HG03159 (cell line): ENCODE measurements at regions not wholly inside any gene's neighbourhood (a gene's known extent, or its start where the extent isn't known, plus 50 kb on each side); places are given as distances from the start of the nearest gene placed in this dataset.

Experiments used
- ATAC-seq: cut with Tn5 transposase; IDR thresholded peaks from one replicate; pipeline ENCODE4 v1.9.1; 2021; ENCODE audit warnings: mild to moderate bottlenecking, moderate library complexity; ENCODE audit not compliant: unreplicated experiment

DNA sequence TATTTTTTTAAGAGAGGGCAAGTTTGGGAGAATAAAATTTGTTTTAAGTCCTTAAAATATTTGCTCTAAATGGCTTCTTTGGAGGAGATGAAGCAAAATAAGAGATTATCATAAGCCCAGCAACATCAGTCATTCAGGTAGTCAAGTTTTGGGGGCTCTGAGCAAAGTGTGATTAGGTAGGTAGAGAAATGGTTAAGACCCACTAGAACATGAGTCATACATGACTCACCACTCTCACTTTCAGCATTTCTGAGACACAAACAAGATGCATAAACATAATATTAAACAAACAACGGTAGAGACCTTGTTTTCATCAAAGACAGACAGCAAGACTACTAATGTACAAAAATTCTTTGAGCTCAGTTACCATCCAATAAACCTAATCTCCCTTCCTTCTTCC, 272.2 kb downstream of the LMO4 start:
- ATAC-seq: no peak

DNA sequence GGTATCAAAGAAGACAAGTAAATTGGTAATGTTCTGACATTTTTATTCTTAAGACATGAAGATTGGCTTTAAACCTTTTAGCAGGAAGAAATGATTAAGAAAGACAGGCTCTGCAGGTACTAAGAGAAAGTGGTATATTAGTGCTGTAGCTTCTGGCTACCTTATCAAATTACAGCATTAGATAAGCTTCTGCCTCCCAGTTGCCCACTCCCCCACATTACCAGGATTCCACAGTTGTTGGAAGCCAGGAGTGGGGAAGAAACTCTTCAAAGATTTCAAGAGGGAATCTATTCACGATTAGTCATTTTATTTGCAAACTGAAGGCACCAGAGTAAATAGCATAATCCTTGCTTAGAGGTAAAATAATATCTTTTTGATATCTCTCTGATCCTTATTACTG, 274.9 kb downstream of the LMO4 start:
- ATAC-seq: no peak

DNA sequence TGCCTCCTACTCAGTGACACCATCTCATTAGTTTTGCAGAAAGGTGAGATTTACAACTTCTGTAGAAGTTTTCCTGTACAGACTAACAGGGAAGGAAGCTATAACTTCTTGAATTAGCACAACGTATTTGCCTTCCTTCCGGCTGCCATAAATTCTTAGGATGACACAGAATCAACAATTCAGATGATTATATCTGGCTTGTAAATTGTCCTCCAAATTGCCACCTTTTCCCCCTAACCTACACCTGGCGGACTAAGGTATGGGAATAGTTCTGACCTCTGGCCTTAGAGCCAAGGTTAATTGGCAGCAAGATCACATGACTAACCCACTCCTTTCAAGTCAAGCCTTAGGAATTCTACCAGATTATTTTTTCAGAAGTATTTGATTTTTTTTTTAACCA, 284.3 kb downstream of the LMO4 start:
- ATAC-seq: no peak

DNA sequence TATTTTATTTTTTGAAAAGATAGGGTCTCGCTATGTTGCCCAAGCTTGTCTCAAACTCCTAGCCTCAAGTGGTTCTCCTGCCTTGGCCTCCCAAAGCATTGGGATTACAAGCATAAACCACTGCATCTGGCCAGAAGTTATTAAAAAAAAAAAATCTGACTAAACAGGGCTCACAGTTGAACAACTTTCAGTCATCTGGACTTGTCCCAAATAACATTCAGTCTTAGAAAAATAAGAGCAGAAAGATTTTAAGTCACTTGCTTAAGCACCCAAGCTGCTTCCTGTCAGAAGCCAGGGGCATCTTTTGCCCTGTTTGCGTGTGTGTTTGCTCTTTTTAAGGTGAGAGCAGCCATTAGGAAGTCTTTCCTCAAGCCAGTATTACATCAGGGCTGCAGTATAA, 286.8 kb downstream of the LMO4 start:
- no peak for ATAC-seq

DNA sequence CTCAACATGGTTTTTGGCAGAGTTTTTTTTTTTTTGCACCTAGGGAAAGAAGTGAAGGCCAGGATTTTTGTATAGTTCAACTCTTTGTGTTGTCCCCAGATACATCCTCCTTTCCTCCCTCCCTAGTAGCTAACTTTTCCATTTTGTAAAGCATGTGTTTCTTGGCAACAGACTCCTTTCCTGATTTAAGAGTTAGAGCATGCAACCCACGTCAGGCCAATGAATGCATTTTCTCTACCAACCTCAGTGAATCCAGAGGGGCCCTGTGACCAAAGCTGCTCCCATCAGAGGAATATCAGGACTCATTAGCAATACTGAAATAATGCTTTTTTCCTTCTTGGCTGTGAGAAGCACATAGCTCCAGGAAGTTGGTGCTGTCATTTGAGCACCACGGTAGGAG, 287.2 kb downstream of the LMO4 start:
- no peak for ATAC-seq

DNA sequence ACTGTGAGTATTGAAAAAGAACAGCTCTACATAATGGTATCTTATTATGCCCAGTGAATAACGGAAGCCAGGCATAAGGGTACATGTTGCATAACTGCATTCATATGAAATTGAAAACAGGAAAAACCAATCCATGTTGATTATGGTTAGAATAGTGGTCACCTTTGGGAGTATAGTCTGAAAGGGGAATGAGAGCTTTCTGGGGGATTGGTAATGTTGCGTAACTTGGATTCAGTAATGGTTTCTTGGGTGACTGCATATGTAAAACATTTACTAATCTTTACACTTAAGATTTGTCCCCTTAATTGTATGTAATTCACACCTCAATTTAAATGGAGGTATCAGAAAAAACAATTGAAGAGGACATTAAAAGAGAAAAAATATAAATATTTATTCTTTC, 292.1 kb downstream of the LMO4 start:
- no peak for ATAC-seq

DNA sequence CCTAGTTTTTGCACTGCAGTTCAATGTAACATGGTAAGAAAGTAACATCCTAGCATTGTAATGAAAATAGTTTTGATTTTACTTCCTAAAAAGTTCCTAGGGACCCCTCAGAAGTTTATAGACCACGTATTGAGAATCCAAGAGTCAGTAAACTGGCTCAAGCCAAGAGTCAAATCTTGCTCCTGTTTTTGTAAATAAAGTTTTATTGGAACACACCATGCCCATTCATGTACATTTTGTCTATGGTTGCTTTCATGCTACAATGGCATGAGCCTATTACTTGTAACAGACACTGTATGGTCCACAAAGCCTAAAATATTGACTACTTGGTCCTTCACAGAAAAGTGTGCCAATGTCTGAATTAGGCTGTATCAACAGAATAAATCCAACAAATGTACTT, 301.0 kb downstream of the LMO4 start:
- ATAC-seq: no peak

DNA sequence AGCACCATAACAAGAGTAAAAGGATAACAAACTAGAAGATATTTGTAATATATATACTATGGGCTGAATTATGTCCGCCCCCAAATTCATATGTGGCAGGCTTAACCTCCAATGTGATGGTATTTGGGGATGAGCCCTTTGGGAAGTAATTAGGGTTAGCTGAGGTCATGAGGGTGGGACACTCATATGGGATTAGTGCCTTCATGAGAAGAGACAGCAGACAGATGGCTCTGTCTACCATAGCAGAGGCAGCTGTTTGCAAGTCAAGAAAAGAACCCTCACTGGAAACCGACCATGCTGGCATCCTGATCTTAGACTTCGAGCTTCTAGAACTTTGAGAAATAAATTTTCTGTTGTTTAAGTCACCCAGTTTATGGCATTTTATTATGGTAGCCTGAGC, 303.6 kb downstream of the LMO4 start:
- no peak for ATAC-seq

DNA sequence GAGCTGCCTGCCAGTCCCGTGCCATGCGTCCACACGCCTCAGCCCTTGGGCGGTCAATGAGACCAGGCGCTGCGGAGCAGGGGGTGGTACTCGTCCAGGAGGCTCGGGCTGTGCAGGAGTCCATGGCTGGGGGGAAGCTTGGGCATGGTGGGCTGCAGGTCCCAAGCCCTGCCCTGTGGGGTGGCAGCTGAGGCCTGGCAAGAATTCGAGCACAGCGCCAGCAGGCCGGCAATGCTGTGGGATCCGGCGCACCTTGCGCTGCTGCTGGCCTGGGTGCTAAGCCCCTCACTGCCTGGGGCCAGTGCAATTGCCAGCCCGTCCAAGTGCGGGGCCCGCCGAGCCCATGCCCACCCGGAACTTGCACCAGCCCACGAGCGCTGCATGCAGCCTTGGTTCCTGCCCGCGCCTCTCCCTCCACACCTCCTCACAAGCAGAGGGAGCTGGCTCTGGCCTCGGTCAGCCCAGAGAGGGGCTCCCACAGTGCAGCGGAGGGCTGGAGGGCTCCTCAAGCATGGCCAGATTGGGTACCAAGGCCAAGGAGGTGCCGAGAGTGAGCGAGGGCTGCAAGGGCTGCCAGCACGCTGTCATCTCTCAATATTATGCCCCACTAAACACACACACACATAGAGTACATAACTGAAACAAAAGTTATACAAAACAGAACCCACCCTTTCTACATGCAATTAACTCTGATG, 307.7 kb downstream of the LMO4 start:
- ATAC-seq: no peak

DNA sequence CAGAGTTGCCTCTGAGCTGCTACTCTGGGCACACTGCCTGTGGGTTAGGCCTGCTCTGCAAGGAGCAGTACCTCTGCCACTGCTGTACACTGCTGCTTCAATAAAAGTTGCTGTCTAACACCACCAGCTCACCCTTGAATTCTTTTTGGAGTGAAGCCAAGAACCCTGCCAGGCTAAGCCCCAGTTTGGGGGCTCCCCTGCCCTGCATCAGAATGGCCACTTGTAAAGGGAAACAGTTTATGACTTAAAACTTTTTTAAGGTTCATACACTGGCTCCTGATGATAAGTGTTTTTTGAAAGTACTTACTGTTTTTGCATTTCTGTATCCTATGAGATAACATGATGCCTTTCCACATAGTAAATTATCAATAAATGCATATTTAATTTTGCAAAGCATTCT, 310.0 kb downstream of the LMO4 start:
- ATAC-seq: no peak

DNA sequence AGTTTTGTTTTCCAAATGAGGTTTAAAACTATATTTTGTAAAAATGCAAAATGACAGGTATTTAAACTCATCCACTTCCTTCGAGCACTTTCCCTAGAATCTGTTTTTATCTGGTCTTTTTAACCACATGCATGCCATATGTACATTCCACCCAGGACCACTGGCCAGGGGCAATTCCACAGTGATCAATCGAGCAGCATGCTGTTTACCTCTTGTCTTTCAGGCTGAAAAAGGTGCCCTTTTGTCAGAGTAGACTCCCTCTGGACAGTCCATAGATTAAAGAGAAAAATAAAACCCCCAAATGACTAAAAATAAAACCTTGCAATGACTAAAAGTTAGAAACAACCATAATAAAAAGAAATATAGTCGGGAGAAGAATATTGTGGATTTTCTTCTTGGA, 313.3 kb downstream of the LMO4 start:
- no peak for ATAC-seq

DNA sequence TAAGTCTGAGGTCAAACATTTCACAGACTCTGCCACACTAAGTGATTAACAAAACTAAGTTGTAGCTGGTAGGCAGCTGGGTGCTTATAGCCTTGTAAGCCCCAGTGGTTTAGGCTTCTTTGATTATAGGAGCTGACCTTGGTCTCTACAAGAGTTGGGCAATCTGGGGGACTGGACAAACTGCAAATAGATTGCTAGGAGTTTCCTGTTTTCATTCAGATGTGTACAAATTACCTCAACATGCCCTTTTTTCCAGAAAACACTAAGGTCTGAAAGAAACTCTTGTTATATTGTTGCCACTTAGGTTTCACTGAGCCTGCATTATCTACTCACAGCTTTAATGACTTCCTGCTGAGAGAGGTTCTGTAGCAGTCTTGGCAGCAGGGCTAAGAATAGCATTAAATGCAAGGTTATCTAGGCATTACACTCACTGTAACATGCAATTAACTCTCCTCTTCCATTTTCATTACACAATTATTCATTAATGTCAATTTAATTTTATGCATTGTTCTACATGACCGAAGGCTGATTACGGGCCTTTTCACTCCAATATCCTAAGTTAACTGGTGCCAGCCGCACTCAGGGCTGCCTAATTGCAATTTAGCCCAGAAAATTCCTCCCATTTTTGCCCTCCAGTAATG, 314.0 kb downstream of the LMO4 start:
- no peak for ATAC-seq

DNA sequence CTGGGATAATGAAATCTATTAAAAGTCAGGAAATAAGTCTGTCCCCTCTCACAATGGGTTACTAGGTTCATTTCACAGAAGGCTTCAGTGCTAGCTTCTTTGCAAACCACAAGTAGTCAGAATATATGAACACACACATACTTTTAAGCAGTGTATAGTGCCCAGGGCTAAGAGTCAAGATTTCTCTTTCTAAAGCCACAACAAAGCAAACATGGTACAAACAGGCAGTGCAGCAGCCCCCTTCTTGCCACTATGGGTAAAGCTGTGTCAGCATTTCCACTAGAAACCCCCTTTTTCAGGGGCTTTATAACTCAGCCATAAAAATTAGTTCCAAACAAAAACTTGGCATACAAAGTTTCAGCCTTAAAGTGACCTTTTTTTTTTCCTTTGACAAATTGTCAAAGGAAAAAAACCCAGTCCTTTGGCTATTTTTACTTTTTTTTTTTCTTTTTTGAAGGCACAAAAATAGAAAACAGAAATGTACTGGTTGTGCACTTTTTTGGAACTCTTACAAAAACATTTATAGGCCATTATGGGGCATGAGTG, 315.4 kb downstream of the LMO4 start:
- ATAC-seq: no peak

DNA sequence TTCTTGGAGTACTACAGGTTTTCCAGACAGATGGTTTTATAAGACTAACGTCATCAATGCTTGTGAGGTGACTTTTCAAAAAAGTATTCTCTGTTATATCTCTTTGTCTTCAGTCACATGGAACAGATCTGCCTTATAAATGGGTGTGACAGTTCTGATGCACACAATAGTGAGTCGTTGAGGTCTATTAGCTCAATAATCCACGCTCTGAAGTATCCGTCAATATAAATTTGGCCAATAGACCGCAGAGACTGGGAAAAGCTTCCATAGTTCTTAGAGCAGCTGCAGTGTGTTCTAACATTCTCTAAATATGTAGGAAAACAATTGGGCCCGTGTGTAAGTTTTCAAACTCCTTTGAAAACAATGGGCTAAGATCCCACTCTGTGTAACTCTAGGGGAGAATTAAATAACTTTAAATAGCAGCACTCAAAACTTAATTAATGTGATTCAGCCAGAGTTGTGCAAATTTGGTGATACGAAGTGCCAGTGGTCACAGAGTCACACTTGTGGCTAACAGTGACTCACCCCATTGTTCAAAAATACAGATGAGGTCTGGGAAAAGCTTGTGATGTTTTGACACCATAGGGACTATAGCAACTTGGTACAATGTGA, 316.0 kb downstream of the LMO4 start:
- ATAC-seq: no peak

DNA sequence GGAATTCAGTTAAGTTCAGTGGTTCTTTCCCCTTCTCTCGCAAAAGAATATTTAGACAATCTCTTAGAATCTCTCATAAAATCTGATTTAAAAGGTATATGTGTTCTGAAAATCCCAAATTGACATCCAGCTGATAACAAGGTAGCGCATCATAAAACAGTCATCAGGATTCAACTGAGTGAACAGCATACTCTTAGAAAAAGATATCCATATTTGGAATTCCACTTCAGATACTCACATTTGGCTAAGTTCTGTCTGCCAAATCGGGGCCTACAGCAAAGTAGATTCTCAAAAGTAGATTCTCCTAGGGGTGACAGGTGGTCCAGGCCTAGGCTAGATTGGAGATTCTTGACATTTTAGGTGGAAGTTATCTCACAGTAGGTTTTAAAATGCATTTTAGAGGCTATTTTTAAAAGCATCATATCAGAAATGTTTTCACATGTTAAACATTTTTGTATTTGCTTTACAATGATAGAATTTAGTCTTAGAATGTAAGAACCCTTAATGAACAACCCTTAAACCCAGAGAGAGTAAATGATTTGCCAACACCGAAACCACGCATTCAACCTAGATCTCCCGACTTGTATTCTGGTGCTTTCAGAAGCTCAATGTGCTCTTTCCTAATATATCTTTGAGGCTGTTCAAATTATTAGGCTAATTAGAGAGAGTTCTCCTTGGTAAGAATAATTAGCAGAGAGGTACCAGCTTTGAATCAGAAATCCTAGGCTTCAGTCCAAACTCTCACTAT, 318.9 kb downstream of the LMO4 start:
- no peak for ATAC-seq

DNA sequence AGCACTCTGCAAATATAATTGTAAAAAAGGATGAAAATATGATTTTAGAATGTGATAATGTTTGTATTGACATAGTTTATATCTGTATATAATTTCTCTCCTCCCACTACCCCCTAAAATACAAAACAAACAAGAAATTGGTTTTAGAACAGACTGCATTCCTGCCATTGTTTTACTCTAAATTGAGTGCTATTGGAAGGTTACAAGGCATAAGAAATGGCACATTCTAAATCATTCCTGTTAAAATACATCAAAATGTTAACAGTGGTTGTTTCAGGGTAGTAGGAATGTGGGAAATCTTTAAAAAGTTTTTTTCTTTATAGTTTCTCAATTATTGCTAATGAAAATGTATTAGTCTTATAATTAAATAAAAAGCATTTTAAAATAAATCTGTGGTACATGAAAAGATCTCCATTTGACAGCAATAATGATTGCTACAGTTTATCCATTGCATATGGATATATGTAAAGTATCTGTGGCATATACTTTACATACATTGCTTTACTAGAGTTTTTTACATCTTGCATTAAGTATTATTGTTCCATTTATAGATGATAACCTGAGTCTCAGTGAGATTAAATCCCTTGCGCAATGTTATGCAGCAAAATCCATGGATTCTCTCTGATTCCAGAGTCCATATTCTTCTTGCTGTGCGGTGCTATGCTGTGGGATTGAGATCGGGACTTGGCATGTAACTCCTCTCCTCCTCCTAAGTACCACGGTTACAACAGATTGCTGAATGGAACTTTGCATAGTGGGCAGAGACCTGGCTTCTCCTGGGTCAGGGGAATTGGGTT, 319.8 kb downstream of the LMO4 start:
- no peak for ATAC-seq

DNA sequence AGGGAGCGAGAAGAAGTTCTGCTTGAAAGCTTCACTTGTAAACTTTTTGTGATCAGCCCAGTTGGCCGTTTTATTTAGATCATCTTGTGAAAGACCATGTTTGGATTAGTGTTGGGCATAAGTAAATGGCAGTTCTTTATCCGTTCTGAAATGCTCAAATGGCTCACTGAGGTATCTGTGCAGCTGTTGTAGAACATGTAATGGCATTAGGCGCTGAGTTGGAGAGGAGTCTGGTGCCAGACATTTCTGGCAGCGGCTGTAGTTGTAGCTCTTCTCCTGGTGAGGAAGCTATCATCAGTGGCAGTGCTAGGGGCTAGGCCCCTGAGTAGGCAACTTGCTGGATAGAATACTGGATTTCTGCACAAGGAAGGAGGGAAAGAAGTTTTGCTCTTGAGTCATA, 321.6 kb downstream of the LMO4 start:
- no peak for ATAC-seq

DNA sequence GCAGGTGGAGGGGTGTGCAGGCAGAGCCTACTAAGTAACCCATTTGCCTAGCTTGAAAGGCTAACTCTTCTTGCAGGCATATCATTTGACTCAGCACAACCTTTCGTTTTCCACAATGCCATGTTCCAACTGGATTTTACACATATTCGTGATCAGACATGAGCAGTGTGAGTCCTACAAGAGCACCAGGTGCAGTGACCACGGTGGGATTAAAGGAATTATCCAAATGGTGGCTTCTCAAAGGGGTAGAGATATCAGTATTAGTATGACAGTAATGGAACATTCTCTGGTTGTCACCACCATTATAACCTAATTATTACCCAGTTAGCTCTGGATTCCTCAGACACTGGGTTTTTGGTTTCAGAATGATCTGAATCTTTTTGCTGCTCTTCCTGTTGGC, 323.5 kb downstream of the LMO4 start:
- ATAC-seq: no peak

DNA sequence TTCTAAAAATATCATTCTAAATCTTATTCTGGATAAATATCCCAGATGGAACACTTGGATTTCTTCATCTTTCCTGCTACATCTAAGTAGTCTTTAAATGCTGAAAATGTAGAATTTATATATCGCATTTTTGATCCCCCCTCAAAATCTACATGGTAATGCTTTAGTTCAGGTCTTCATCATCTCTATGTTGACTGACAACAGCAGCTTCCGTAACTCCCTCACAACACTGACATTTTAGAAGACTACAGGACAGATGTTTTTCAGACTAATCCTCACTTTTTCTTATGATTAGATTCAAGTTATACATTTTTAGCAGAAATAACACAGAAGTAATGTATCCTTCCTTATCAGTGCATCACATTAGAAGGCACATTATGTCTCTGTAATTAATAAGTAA, 336.5 kb downstream of the LMO4 start:
- no peak for ATAC-seq

DNA sequence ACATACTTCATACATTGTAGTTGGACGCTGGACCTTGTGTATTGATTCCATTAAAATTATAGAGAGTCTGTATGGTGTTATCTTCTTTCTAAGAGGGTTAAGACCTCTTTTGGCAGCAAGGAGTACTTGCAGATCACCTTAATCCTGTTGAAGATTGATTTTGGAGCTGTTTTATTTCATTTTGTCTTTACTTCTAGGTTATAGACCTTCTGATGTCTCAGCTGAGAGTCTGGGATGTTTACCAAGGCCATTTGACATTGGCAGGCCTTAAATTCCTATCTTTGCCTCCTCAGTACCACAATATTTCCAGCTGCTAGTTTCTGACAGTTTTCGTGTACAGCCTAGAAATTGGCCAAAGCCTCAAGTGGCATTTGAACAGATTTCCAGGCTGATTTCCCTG, 338.0 kb downstream of the LMO4 start:
- ATAC-seq: no peak

DNA sequence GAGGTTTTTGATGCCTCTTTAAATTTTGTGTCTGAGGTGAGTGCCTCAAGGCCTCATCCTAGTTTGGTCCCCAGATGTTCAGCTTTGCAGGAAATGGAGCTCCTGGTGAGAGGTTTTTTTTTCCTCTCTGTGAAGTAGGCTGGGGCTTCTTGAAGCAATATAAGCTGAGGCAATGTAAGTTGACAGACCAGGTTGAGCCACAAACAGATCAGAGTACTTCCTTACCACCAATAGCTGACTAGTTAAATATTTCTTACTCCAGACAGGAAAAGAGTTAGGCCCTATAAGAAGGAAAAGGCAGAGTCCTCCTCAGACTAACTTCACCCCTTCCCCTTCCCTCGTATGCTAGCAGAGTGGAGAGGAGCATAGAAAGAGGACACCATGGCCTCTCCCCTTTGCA, 341.0 kb downstream of the LMO4 start:
- no peak for ATAC-seq
